HG02759 (cell line): ENCODE measurements at regions not wholly inside any gene's neighbourhood (a gene's known extent, or its start where the extent isn't known, plus 50 kb on each side); places are given as distances from the start of the nearest gene placed in this dataset.

Experiments
- ATAC-seq: cut with Tn5 transposase; IDR thresholded peaks from one replicate; pipeline ENCODE4 v1.9.1; 2021; ENCODE audit warnings: mild to moderate bottlenecking, moderate library complexity; ENCODE audit not compliant: unreplicated experiment

DNA sequence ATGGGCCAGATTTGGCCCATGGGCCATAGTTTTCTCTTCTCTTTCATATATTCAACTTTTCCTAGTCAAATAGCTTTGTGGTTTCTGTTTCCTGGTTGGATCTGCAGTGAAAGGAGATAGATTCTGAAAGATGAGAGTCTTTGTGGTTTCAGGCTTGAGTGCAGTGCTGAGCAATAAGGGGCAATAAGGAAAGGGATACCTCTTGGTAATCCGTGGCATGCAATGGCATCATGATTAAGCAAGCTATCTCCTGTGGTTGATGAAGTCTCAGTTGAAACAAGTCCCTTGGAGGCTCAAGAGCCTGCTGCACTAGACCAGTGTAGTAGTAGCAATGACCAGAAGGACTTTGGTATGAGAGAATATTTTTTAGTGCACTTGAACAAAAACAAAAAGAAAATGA lies 187.7 kb upstream of the CNTNAP2 start:
- ATAC-seq = no peak

DNA sequence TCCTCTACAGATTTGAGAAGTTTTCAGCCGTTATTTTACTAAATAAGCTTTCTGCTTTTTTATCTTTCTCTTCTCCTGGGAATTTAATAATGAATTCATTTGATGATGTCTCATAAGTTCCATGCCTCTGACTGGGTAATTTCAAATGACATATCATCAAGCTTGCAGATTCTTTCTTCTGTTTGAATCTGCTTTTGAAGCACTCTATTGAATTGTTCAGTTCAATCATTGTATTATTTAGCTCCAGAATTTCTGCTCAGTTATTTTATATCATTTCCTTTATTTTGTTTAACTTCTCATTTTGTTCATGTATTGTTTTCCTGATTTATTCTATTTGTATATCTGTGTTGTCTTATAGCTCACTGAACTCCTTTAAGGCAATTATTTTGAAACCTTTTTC lies 196.9 kb upstream of the CNTNAP2 start:
- ATAC-seq = no peak

DNA sequence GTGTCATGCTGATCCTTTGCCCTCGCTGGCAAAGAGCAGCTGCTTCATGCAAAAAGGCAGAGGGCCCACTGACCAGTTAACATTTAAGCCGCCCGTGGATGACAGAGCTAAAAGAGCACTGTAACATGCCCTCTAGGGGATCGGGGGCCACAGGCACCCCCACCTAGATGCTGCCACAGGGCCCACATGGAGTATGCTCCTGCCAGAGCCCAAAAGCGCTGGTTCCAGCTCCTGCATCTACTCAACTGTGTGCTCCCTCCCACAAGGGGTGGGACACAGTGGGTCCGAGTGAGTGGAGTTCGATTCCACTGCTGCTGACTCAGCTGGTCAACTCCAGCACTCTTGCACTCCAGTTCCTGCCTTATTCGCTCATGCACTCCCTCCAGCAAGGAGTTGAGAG lies 199.8 kb upstream of the CNTNAP2 start:
- ATAC-seq = no peak

DNA sequence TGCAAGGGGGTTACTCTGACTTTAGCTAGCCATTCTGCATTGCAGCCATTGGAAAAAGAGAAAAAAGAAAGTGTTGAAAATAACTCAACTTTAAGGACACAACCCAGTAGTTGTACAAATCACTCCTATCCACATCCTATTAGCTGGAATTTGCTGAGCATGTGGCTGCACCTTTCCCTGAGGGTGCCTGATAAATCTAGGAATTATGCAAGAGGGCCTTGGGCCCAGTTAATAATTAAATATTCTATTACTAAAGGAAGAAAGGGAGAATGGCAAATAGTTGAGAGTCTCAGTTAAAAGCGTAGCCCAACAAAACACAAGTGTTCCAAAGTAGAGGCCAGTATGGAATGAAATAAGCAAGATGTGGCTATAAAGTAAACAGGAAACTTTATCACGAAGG lies 200.9 kb upstream of the CNTNAP2 start:
- ATAC-seq = no peak

DNA sequence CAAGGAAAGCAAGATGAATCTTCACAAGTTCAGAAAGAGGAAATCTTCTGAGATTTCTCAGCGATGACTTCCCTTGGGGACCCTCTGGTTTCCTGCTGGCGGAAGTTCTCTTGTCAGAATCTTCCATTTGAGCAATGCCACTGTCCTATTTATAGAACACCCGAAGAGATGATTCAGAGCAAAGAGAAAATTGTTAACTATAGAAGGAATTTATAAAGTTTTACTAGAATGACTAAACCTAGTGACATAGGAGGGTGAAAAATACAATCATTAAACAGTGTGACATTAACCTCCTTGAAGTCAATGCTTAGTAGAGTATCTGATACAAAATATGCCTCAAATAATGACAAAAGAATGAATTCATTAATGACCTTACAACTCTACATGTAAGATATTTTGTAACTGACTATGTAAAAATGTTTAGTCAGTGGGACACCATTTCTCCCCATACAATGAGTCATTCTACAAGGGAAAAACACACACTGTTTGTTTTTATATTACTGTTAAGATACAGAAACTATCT lies 206.5 kb upstream of the CNTNAP2 start:
- peak; percentile 93 for ATAC-seq

DNA sequence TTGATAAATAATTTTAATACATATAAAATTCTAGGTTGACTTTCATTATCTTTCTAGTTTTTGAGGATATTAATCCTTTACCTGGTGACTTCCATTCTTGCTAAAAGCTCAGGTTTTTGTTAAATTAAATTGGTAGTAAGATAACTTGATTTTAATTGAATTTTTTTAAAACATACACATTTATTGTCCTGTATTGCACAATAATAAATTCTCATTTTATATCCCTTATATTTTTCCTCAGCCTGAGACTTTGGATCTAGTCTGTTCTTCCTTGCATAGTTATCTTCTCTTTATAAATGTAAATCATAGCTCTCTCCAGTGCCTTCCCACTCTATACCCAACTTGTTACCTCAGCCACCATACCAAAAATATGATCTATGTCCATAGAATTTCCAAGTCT lies 212.9 kb upstream of the CNTNAP2 start:
- ATAC-seq = no peak

DNA sequence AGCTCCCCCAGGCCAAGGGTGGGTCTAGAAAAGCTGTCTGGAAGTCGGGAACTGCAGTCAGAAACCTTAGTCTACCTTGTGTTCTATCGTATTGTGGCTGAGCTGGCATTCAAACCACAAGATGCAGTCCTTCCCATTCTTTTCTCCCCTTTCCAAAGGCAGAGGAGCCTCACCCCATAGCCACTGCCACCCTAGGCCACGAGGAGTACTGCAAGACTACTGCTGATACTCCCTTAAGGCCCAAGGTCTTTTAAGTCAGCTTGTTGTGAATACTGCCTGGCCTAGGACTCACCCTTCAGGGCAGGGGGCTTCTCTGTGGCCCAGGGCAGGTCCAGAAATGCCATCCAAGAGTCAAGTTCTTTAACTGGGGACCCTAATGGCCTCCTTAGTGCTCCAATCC lies 214.5 kb upstream of the CNTNAP2 start:
- ATAC-seq = no peak

DNA sequence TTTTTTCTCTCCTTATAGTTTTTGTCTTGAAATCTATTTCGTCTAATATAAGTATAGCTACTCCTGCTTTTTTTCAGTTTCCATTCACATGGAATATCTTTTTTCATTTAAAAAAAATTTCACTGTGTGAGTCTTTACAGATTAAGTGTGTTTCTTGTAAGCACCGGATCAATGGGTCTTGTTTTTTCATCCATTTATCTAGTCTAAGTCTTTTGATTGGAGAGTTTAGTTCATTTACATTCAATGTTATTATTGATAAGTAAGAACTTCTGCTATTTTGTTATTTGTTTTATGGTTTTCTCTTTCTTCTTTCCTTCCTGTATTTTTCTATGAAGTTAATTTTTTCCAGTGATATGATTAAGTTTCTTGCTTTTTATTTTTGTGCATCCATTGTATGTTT lies 216.7 kb upstream of the CNTNAP2 start:
- no peak for ATAC-seq

DNA sequence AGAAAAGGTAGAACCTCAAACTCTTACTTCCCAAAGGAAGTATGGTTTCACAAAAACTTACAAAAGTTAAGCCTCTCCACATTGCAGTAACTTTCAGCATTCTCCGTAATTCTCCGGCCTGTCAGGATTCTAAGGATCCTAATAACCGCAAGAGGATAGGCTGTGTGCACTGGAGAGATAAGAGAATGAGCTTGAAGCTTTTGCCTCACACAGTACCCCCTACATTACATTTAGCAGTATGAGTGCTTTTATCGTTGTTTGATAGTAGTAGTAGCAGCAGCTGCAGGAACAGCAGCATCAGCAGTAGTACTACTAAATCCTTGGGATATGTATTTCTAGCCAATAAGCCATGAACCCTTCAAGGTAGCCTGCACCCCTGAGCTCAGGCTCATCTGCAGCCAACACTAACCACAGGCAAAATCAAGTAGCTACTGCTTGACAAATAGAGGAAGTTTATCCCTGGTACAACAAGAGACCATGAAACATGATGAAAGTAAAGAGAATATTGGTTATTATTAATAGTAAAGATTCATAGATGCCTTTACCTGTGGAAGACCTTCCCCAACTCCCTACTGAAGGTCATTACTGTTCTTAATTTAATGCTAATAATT lies 222.6 kb upstream of the CNTNAP2 start:
- ATAC-seq = no peak

DNA sequence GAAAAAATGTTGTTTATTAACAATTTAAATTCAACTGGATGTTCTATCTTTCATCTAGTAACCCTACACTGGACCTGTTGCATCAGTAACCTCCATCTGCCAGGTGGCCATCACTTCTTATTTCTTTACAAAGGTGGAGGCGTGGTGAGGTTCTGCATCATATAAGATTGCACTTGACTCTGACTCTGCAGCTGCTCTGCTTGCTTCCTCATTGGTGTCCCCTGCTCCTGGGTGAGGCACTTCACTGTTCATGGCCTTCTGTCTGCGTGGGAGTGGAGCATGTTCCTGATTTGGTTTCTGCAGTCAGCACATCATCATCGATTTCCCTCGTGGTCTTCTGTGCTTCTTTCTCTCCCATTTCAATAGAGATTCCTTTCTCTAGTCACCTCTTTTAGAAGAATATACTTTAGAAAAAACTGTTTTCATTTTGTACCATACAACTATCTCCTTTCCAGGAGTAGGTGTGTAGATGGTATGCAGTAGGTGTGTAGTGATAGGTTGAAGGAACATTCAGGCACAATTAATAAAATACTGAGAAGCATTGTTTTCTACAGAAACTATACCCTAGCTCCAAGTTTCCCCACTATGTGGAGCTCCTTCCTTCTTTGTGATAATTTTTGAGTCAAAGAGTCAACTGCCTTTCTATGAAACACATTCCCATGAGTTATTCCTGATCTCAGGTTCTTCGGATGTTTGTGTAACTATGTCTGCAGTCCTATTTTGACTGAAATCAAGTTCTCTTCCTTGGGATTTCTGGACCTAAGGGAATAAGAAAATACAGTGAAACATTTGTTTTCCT lies 231.7 kb upstream of the CNTNAP2 start:
- ATAC-seq = no peak

DNA sequence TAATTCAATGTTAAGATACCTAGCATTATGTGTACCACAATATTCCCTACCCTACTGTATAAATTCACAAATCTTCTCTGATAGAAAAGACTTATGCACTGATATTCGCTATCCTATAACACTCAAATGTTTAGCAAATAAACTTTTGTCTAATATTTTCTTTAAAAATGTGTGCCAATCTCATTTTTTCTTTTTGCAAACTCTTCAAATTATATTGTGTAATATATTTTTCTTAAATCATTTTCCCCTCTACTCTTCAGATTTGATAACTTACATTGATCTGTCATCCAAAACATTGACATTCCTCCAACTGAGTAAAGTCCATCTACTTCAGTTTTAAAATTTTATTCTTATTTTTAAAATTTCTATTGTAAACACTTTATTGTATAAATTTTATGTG lies 240.2 kb upstream of the CNTNAP2 start:
- no peak for ATAC-seq

DNA sequence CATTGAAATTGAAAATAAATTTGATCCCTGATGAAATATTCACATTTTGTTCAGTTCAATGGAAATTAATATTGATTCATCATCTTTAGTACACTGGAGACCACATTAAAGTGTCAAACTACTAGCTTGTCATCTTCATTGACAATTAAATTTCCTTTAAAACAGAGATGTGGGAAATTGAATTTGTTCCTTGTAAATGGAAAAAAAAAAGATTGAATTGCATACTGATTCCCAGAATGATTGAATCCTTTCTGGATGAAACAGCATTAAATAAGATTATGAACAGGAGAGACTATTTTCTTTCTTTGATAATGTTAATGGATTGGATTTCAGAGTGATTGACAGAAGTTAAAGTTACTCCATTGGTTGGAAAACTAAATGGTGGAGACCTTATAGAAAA lies 241.3 kb upstream of the CNTNAP2 start:
- no peak for ATAC-seq

DNA sequence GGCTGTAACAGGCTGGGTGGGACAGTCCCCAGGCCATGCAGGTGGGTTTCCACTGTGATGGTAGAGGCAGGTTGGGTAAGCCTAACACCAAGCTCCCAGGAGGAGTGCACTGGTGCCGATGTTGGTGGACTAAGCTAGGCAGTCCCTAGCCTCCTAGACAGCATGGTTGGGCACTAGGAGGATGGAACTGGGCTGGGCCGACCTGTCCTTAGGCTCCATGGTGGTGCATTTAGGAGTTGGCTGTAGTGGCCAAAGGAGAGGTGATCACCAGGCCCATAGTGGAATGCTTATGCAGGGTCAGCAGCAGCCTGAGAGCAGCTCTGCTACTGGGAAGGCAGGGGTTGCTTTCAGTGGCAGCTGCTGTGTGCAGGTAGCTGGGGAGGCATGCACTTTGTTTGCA lies 247.7 kb upstream of the CNTNAP2 start:
- ATAC-seq = no peak

DNA sequence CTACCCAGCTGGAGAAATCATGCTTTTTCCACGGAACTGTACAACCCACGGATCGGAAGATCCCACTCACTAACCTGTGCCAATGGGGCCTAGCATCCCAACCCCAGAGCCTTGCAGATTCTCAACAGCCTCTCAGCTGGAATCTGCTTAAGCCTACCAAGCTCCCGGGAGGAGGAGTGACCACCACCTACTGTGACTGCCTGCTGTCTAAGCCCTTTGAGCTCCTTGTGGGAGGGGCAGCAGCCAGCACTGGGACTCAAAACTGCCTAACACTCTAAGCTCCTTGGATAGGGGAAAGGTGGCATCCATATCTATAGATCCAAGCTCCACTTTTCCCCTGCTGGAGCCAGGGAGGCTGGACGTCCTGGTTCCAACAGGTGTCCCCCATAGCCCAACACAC lies 254.4 kb upstream of the CNTNAP2 start:
- no peak for ATAC-seq

DNA sequence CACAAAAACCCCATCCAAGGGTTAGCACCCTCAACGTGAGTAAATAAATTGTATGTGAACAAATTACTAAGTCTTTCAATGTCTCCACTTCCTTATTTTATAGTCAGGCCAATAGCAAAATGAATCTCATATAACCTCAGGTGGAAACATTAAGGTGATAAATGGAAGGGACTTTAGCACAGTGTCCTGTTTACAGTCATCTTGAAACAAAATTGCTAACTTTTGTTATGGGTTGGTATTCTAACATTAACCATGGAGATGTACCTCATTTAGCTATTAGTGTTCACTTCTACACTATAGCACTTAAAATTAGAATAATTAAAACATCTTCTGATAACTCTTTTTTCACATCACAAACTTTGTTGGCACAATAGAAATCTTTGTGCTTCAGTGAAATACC lies 255.8 kb upstream of the CNTNAP2 start:
- ATAC-seq = peak; percentile 44

DNA sequence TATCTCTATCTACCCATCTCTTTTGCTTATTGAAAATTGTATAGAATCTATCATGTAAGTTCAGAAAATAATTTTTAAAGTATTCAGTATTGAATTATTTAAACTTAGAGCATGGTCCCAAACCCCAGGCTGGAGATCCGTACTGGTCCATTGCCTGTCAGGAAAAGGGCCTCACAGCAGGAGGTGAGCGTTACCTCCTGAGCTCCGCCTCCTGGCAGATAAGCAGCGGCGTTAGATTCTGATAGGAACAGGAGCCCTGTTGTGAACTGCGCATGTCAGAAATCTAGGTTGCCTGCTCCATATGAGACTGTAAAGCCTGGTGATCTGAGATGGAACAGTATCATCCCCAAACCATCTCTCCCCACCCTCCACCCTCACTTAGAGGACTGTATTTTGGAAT lies 266.0 kb upstream of the CNTNAP2 start:
- no peak for ATAC-seq

DNA sequence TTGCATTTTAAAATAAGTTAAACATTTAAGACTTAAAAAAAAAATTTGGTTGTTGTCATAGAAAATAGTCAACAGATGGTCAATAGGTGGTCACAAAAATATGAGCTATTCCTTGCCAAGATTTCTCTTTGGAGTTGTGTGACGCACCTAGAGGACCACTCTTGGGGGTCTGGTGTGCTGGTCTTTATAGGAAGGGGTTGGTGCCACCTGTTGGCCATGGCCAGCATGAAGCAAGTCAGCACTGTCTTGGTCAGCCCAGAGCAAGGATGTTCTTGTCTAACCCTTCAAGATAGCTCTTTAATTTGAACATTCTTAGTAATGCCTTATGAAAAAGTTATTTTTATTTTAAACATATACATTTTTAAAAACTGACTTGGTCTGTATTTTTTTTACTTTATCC lies 267.9 kb upstream of the CNTNAP2 start:
- no peak for ATAC-seq

DNA sequence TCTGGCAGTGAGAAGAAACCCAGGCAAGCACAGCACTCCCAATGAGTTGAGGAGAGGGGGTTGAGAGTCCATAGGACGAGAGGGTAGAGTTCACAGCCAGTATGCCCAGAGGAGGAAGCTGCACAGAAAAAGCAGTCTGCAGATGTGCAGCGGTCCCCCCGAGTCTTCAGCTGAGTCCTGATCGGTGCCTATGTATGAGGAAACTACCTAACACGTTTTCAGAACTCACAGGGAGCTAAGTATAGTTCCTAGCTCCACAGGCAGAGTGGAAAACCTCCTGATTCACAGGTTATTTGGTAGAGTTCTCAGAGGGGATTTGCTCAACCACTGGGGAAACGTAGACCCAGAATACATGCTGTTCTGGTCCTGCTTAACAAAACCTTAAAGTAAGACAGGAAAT lies 271.3 kb upstream of the CNTNAP2 start:
- no peak for ATAC-seq

DNA sequence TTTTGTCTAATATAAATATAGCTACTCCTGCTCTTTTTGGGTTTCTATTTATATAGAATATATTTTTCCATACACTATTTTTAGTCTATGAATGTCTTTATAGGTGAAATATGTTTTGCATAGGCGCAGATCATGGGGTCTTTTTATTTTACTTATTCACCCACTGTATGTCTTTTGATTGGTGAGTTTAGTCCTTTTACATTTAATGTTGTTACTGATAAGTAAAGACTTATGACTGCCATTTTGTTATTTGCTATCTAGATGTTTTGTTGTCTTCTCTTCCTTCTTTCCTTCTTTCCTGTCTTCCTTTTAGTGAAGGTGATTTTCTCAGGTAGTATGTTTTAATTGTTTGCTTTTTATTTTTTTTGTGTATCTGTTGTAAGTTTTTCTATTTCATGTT lies 276.8 kb upstream of the CNTNAP2 start:
- no peak for ATAC-seq

DNA sequence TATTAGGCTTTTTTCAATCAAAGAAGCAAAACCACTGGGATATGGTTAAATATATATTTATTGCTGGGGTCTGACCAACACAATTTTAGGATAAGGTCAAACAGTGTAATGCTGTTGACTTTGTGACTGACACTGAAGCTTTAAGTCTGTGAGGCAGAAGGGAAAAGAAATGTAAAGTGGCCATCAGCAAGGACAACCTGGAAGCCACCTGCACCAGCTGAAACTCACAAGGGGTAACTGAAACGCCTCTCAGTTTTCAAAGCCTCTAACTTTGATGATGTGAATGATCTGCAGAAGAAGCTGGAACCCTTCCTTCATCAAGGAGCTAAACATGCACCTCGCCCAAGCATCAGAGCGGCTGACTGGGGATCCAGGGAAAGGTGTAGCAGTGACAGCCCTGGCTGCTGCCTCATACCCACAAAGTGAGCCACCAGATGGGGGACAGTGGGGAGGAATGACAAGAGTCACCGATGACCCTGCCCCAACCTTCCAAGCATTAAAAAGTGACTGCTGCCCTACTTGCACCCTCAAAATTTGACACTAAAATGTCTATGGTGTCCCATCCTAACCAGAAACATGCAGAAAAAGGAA lies 284.9 kb upstream of the CNTNAP2 start:
- ATAC-seq = no peak

DNA sequence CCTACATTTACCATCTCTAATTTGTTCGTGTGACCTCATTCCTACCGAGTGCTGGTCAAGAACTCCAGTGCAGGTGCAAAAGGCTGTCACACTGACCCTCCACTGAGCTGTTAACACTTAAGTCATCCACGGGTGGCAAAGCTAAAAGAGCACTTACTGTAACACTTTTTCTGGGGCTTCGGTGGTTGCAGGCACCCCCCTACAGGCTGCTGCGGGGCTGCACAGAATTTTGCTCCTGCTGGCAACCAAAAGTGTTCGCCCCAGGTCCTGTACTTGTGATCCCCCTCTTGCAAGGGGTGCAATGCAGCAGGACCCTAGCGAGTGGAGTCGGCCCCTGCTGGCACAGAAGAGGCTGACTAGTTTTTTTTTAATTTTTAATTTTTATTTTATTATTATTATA lies 298.9 kb upstream of the CNTNAP2 start:
- ATAC-seq = no peak

DNA sequence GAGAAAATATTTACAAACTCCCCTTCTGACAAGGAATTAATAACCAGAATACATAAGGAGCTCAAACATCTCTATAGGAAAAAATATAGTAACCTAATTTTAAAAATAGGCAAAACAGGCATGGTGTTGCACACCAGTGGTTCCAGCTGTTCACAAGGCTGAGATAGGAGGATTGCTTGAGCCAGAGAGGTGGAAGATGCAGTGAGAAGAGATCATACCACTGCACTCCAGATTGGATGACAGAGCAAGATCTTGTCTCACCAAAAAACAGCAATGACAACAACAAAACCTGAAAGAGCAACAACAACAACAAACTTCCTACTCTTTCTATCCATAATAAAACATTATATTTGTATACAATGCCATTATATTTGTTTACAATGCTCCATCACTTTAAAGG lies 304.4 kb upstream of the CNTNAP2 start:
- ATAC-seq = no peak
